Activated T-cell treated with anti-CD3 and anti-CD28 coated beads, Interleukin-2, amount 50 U/mL, for 48 hours (primary cell): ENCODE measurements at regions not wholly inside any gene's neighbourhood (a gene's known extent, or its start where the extent isn't known, plus 50 kb on each side); places are given as distances from the start of the nearest gene placed in this dataset.
"Not testable (repeated sequence)": the region's sequence is repeated elsewhere in the genome, so short reads cannot be mapped to it uniquely, and the experiment has no call there.

ENCODE experiments used
- DNase-seq, 2 experiments: peaks; one replicate each; pipeline ENCODE4 v3.0.0-alpha.2; 2020

DNA sequence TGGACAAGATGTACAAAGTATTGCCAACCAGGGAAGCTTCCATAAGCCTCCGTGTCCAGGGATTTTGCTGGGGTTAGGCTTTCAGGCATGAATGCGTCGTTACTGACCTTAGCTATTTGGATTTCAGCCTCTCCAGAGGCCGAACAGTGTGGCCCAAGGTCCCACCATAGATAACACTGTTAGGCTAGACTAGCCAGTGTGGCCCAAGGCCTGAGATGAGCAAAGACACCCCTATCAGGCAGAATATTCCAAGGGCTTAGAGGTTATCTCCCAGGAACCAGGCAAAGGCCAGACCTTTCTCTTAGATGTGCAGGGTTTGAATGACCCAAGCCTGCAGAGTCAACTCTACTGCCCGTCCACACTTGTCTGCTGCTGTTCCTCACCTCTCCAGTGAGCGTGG lies 131.7 kb upstream of the NDUFV2 start:
- no peak for DNase-seq

GRCh38 chr18:8972116-8972515 lies 130.4 kb upstream of the NDUFV2 start:
- no peak for DNase-seq

- no peak for DNase-seq
These were observed 128.2 kb upstream of the NDUFV2 start for GRCh38 chr18:8974279-8974678.

DNA sequence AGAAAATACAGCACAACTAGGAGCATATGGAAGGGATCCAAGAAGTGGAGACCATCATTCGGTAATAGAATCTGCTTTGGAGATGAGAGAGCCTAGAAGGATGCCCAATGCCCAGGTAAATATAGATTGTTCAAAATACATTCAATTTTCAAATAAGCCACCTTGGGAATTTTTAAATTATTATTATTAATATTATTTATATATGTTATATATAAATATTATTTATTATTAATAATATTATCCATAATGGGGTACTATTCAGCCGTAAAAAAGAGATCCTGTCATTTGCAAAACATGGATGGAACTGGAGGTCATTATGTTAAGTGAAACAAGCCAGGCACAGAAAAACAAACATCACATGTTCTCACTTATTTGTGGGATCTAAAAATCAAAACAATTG lies 127.8 kb upstream of the NDUFV2 start:
- DNase-seq: no peak

DNA sequence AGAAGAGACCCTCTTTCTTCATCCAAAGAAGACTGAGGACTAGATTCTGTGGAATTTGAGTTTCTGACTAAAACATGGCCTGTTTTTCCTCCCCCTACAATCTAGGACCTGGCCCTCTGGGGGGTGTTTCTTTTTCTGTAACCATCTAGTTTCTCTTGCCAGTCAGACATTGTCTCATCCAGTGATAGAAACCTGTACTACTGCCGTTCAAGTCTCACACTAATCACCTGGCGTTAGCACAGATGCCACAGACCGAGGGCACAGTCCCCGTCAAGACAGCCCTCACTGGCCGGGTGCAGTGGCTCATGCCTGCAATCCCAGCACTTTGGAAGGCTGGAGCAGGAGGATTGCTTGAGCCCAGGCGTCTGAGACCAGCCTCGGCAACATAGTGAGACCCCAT lies 126.9 kb upstream of the NDUFV2 start:
- no peak for DNase-seq

- DNase-seq: no peak
These were observed 125.9 kb upstream of the NDUFV2 start for GRCh38 chr18:8976606-8977005.

GRCh38 chr18:8977166-8977565 lies 125.3 kb upstream of the NDUFV2 start:
- DNase-seq: no peak

- DNase-seq: no peak
These were observed 124.8 kb upstream of the NDUFV2 start for GRCh38 chr18:8977701-8978100.

GRCh38 chr18:8978394-8978793 lies 124.1 kb upstream of the NDUFV2 start:
- no peak for DNase-seq

DNA sequence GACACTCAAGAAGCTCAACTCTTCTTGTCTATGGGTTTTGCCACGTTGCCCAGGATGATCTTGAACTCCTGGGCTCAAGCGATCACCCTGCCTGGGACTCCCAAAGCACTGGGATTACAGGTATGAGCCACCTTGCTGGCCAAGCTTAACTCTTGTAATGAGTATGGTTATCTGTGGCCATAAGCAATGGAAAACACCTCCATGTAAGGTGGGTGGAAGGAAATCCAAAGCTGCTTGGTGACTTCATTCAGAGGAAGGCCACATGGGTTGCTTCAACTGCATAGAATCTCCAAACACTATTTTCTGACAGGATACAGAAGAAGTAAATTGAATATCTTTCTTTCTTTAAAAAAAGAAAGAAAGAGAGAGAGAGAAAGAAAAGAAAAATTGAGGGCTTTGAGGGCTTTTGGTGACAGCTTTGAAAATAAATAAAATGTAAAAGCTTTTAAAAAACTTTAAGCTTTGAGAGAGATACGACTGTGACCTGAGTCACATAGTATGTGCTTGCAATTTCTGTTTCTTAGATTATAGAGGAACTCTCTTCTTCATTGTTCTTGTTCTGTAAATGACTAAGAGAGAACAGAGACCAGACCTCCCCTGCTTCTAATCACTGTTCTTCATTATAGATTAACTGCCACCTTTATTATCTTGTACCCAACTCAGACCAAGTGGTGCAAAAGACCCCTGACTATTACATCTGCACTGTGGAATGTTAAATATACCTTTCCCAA lies 123.1 kb upstream of the NDUFV2 start:
- DNase-seq: no peak

DNA sequence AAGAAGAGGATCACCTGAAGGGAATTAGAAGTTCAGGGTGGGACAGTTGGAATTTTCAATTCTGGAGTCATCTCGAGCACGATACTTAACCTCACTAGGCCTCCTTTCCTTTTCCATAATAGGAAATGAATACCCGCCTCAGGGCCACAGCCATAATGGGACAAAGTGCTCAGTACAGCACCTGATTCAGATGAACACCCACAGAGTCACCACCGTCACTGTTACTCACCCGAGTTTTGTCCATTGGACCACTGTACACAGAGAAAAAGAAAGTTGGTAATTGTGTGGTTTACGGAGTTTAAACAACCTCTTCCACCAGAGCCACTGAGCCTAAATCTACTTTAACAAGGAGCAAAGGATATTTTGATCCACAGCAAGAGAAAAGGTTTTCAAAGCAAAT lies 122.0 kb upstream of the NDUFV2 start:
- no peak for DNase-seq

DNA sequence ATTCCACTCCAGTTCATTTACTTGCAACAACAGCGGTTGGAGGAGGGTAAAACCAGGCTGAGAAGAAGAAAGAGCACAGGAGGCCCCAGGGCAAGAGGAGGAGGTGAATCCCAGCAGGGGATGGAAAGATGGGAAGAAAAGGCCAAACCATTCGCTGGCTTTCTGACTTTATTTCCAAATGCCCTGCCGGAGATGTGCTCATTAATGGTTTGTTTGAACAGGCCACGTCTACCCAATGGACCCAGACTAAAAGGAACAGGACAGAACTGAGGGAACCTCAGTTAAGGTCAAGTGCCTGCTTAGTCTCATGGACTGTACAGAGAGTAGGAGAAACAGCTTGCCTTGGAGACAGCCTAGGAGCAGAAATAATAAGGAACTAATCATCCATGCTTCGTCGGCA lies 121.6 kb upstream of the NDUFV2 start:
- DNase-seq: no peak

GRCh38 chr18:8982416-8983183 lies 119.9 kb upstream of the NDUFV2 start:
- no peak for DNase-seq

- DNase-seq: no peak
These were observed 119.3 kb upstream of the NDUFV2 start for GRCh38 chr18:8983195-8983594.

- no peak for DNase-seq
These were observed 118.3 kb upstream of the NDUFV2 start for GRCh38 chr18:8984131-8984721.

DNA sequence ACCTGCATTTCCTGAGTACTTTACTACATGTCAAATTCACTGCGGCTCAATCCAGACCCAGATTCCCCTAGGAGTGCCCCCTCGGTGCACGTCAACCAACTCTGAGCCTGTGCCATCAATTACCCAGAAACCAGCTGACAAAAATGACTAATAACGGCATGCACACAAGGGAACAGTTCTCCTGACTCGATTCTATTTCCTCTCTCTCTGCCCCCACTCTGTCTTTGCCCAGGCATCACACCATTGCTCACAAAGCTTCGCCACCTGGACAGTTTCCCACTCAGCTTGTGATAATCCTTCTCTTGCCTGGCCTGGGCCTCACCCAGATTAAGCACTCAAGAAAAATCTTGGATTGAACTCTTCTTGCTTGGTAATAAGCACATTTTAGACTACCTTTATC lies 115.3 kb upstream of the NDUFV2 start:
- no peak for DNase-seq

GRCh38 chr18:8988260-8988871 lies 114.1 kb upstream of the NDUFV2 start:
- DNase-seq: peak; percentile 64 to 66

GRCh38 chr18:8989017-8989416 lies 113.5 kb upstream of the NDUFV2 start:
- no peak for DNase-seq

- DNase-seq: no peak
These were observed 112.6 kb upstream of the NDUFV2 start for GRCh38 chr18:8989855-8990254.

- DNase-seq: no peak
These were observed 112.0 kb upstream of the NDUFV2 start for GRCh38 chr18:8990276-8991031.

GRCh38 chr18:8991155-8991554 lies 111.3 kb upstream of the NDUFV2 start:
- no peak for DNase-seq

GRCh38 chr18:8992500-8992899 lies 110.0 kb upstream of the NDUFV2 start:
- DNase-seq: not testable (repeated sequence)

DNA sequence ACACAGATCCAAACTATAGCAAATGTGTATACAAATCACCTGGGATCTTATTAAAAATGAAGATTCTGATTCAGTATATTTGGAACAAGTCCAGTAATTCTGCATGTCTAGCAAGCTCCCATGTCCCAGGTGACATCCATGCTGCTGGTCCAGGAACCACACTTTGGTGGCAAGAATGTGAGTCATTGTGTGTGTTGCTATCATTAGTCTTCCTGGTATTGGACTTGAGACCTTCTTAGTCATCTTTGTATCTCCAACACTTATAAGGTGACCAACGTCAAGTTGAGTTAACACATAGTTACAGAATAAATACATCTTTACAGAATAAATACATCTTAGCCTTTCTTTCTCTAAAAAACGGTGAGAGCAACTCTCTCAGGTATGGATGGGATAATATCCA lies 107.9 kb upstream of the NDUFV2 start:
- no peak for DNase-seq
